Stimulated activated naive CD8-positive, alpha-beta T cell treated with anti-CD3 and anti-CD28 coated beads, Interleukin-15, amount 100 ng/mL, for 72 hours (primary cell): ENCODE measurements at regions not wholly inside any gene's neighbourhood (a gene's known extent, or its start where the extent isn't known, plus 50 kb on each side); places are given as distances from the start of the nearest gene placed in this dataset.

ENCODE experiments used
- ATAC-seq: fragments of 150-1000 bp; cut with Tn5 transposase; 2 replicates; pipeline ENCODE4 v1.10.0; 2021; ENCODE audit warnings: mild to moderate bottlenecking, moderate library complexity
- DNase-seq, 2 donors: peaks; one replicate each; pipeline ENCODE4 v3.0.0; 2021 to 2022
- H3K27ac Mint-ChIP-seq, 2 donors: one replicate each; pipeline ENCODE4 v1.8.0; 2022; ENCODE audit warnings: mild to moderate bottlenecking in 2 of 2, mixed read lengths in 2 of 2, moderate library complexity in 2 of 2
- H3K27me3 Mint-ChIP-seq: one replicate; pipeline ENCODE4 v1.8.0; 2022; ENCODE audit warnings: mixed read lengths
- H3K4me1 Mint-ChIP-seq: one replicate; pipeline ENCODE4 v1.8.0; 2022; ENCODE audit warnings: mild to moderate bottlenecking, mixed read lengths
- H3K4me3 Mint-ChIP-seq, 2 donors: one replicate each; pipeline ENCODE4 v1.8.0; 2022; ENCODE audit warnings: mild to moderate bottlenecking in 2 of 2, mixed read lengths in 2 of 2, moderate library complexity in 1 of 2
- H3K9me3 Mint-ChIP-seq, 2 donors: one replicate each; pipeline ENCODE4 v1.8.0; 2022; ENCODE audit warnings: mixed read lengths in 2 of 2

- peaks cover 6% of the 10 kb centered on the region for H3K4me1 Mint-ChIP-seq
- DNase-seq (no peak), ATAC-seq (no peak)
- H3K27ac Mint-ChIP-seq = no peak overlapping the region
- no peak overlapping the region for H3K4me3 Mint-ChIP-seq
- no peaks in the 10 kb centered on the region for H3K9me3 Mint-ChIP-seq
- H3K27me3 Mint-ChIP-seq = peaks cover 55% of the 10 kb centered on the region
These were observed 157.1 kb downstream of the RAB11FIP2 start for GRCh38 chr10:117889664-117890063.

GRCh38 chr10:117892681-117893220, 154.0 kb downstream of the RAB11FIP2 start:
- Mint-ChIP-seq H3K4me1 (peaks cover 6% of the 10 kb centered on the region), H3K4me3 (no peak overlapping the region), H3K9me3 (peaks cover 6 to 8% of the 10 kb centered on the region in 2 donors), H3K27ac (no peak overlapping the region), H3K27me3 (peaks cover 47% of the 10 kb centered on the region)
- DNase-seq (no peak), ATAC-seq (peak; percentile 40)

- DNase-seq (no peak), ATAC-seq (no peak)
- peaks cover 6% of the 10 kb centered on the region for H3K4me1 Mint-ChIP-seq
- peaks cover 6 to 8% of the 10 kb centered on the region in 2 donors for H3K9me3 Mint-ChIP-seq
- H3K4me3 Mint-ChIP-seq = no peak overlapping the region
- peaks cover 39% of the 10 kb centered on the region for H3K27me3 Mint-ChIP-seq
- H3K27ac Mint-ChIP-seq = no peak overlapping the region
These were observed 152.4 kb downstream of the RAB11FIP2 start for GRCh38 chr10:117894339-117894738.

GRCh38 chr10:117896517-117896916, 150.2 kb downstream of the RAB11FIP2 start:
- ATAC-seq = no peak

GRCh38 chr10:117899181-117899683, 147.5 kb downstream of the RAB11FIP2 start:
- Mint-ChIP-seq H3K9me3 (peaks cover 6 to 8% of the 10 kb centered on the region in 2 donors), H3K4me1 (no peaks in the 10 kb centered on the region), H3K4me3 (no peak overlapping the region), H3K27me3 (peaks cover 41% of the 10 kb centered on the region), H3K27ac (no peak overlapping the region)
- no peak for ATAC-seq
- DNase-seq = no peak

More at GRCh38 chr10:117896517-117896916, 150.2 kb downstream of the RAB11FIP2 start:
- Mint-ChIP-seq H3K27me3 (peaks cover 34% of the 10 kb centered on the region), H3K9me3 (peaks cover 6 to 8% of the 10 kb centered on the region in 2 donors), H3K4me1 (peaks cover 6% of the 10 kb centered on the region), H3K27ac (peak overlapping the region in 1 of 2 donors; percentile 54), H3K4me3 (no peak overlapping the region)
- no peak for DNase-seq

- Mint-ChIP-seq H3K27ac (no peak overlapping the region), H3K9me3 (peaks cover 6 to 8% of the 10 kb centered on the region in 2 donors), H3K4me3 (no peak overlapping the region), H3K27me3 (peaks cover 46% of the 10 kb centered on the region), H3K4me1 (no peaks in the 10 kb centered on the region)
- DNase-seq (no peak), ATAC-seq (no peak)
These were observed 146.5 kb downstream of the RAB11FIP2 start for GRCh38 chr10:117900280-117900679.

GRCh38 chr10:117903854-117904253, 142.9 kb downstream of the RAB11FIP2 start:
- Mint-ChIP-seq H3K27ac (no peak overlapping the region), H3K4me3 (no peak overlapping the region), H3K4me1 (no peaks in the 10 kb centered on the region), H3K9me3 (no peaks in the 10 kb centered on the region), H3K27me3 (peaks cover 53% of the 10 kb centered on the region)
- DNase-seq (no peak), ATAC-seq (no peak)

- Mint-ChIP-seq H3K27ac (no peak overlapping the region), H3K27me3 (peaks cover 55% of the 10 kb centered on the region), H3K9me3 (no peaks in the 10 kb centered on the region), H3K4me3 (no peak overlapping the region), H3K4me1 (no peaks in the 10 kb centered on the region)
- DNase-seq (no peak), ATAC-seq (no peak)
These were observed 141.3 kb downstream of the RAB11FIP2 start for GRCh38 chr10:117905404-117905803.

GRCh38 chr10:117911684-117912083, 135.1 kb downstream of the RAB11FIP2 start:
- no peak for ATAC-seq
- H3K4me1 Mint-ChIP-seq = no peaks in the 10 kb centered on the region
- DNase-seq = no peak
- no peaks in the 10 kb centered on the region for H3K9me3 Mint-ChIP-seq
- H3K4me3 Mint-ChIP-seq = no peak overlapping the region
- peaks cover 50% of the 10 kb centered on the region for H3K27me3 Mint-ChIP-seq
- H3K27ac Mint-ChIP-seq = no peak overlapping the region

GRCh38 chr10:117914334-117914733, 132.4 kb downstream of the RAB11FIP2 start:
- no peaks in the 10 kb centered on the region for H3K4me1 Mint-ChIP-seq
- ATAC-seq (no peak), DNase-seq (no peak)
- peaks cover 45% of the 10 kb centered on the region for H3K27me3 Mint-ChIP-seq
- no peak overlapping the region for H3K4me3 Mint-ChIP-seq
- no peaks in the 10 kb centered on the region for H3K9me3 Mint-ChIP-seq
- H3K27ac Mint-ChIP-seq = no peak overlapping the region

GRCh38 chr10:117920956-117921355, 125.8 kb downstream of the RAB11FIP2 start:
- Mint-ChIP-seq H3K9me3 (no peaks in the 10 kb centered on the region), H3K4me3 (no peak overlapping the region), H3K4me1 (no peaks in the 10 kb centered on the region), H3K27me3 (no peaks in the 10 kb centered on the region), H3K27ac (no peak overlapping the region)
- ATAC-seq = no peak
- no peak for DNase-seq

- DNase-seq (no peak), ATAC-seq (no peak)
- no peak overlapping the region for H3K27ac Mint-ChIP-seq
- H3K4me1 Mint-ChIP-seq = no peaks in the 10 kb centered on the region
- no peak overlapping the region for H3K4me3 Mint-ChIP-seq
- no peaks in the 10 kb centered on the region for H3K27me3 Mint-ChIP-seq
- H3K9me3 Mint-ChIP-seq = no peaks in the 10 kb centered on the region
These were observed 125.3 kb downstream of the RAB11FIP2 start for GRCh38 chr10:117921421-117921820.

GRCh38 chr10:117924820-117925219, 121.9 kb downstream of the RAB11FIP2 start:
- ATAC-seq (no peak), DNase-seq (no peak)
- Mint-ChIP-seq H3K27ac (no peak overlapping the region), H3K4me1 (no peaks in the 10 kb centered on the region), H3K9me3 (no peaks in the 10 kb centered on the region), H3K4me3 (no peak overlapping the region), H3K27me3 (no peaks in the 10 kb centered on the region)

- Mint-ChIP-seq H3K27ac (no peak overlapping the region), H3K9me3 (no peaks in the 10 kb centered on the region), H3K4me1 (no peaks in the 10 kb centered on the region), H3K4me3 (no peak overlapping the region), H3K27me3 (no peaks in the 10 kb centered on the region)
- DNase-seq (no peak), ATAC-seq (no peak)
These were observed 121.4 kb downstream of the RAB11FIP2 start for GRCh38 chr10:117925369-117925768.

- H3K27me3 Mint-ChIP-seq = no peaks in the 10 kb centered on the region
- no peak for ATAC-seq
These were observed 120.2 kb downstream of the RAB11FIP2 start for GRCh38 chr10:117926491-117926890.

GRCh38 chr10:117927332-117927731, 119.4 kb downstream of the RAB11FIP2 start:
- Mint-ChIP-seq H3K4me3 (no peak overlapping the region), H3K9me3 (no peaks in the 10 kb centered on the region), H3K27ac (no peak overlapping the region), H3K4me1 (no peaks in the 10 kb centered on the region), H3K27me3 (no peaks in the 10 kb centered on the region)
- ATAC-seq = no peak
- no peak for DNase-seq

More at GRCh38 chr10:117926491-117926890, 120.2 kb downstream of the RAB11FIP2 start:
- no peak for DNase-seq
- Mint-ChIP-seq H3K4me1 (no peaks in the 10 kb centered on the region), H3K9me3 (no peaks in the 10 kb centered on the region), H3K4me3 (no peak overlapping the region), H3K27ac (no peak overlapping the region)

- DNase-seq (no peak), ATAC-seq (no peak)
- Mint-ChIP-seq H3K27ac (no peak overlapping the region), H3K9me3 (no peaks in the 10 kb centered on the region), H3K4me3 (no peak overlapping the region), H3K4me1 (no peaks in the 10 kb centered on the region), H3K27me3 (no peaks in the 10 kb centered on the region)
These were observed 118.9 kb downstream of the RAB11FIP2 start for GRCh38 chr10:117927871-117928270.
